Testis (tissue), 2 donors: ENCODE measurements at regions not wholly inside any gene's neighbourhood (a gene's known extent, or its start where the extent isn't known, plus 50 kb on each side); places are given as distances from the start of the nearest gene placed in this dataset.

Experiments
- CTCF ChIP-seq, 3 experiments: fragments of 450-650 bp in 2 of 3; fragments of 200-600 bp in 1 of 3; sonication (generic) in 1 of 3; IDR thresholded peaks; one replicate each; pipeline ENCODE4 v1.5.1; 2016 to 2019; ENCODE audit warnings: antibody characterized with exemption in 3 of 3, mild to moderate bottlenecking in 2 of 3, moderate library complexity in 1 of 3
- POLR2A ChIP-seq: fragments of 450-650 bp; IDR thresholded peaks from one replicate; pipeline ENCODE4 v1.6.1; 2017; ENCODE audit warnings: antibody characterized with exemption, mild to moderate bottlenecking, moderate library complexity

DNA sequence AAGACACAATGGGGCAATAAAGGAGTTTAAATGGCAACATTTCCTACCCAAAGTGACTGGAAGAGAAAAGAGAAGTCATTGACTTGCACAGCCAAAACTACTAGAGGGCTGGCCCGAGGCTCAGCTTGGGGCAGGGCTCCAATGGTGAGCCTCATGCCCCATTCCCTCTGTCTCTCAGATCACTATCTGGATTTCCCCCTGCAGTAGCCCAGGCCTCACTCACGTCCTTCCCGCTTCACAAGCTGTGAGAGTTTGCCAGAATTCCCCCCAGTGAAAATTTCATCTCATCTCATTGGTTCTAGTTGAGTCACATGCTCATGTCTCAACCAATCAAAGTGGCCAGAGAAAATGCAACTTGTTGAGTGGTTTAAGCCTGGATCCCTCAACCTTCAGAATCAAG lies 181.3 kb downstream of the WDR11 start:
- TF ChIP-seq CTCF (IDR thresholded peaks at IDR 0.05) (no peak), POLR2A (no peak)
